Embryonic facial prominence (tissue), 1 donor: ENCODE measurements at regions not wholly inside any gene's neighbourhood (a gene's known extent, or its start where the extent isn't known, plus 50 kb on each side); places are given as distances from the start of the nearest gene placed in this dataset.

Source experiments
- DNase-seq: peaks from one replicate; pipeline ENCODE4 v3.0.0-alpha.2; 2016; ENCODE audit errors: extremely low spot score

DNA sequence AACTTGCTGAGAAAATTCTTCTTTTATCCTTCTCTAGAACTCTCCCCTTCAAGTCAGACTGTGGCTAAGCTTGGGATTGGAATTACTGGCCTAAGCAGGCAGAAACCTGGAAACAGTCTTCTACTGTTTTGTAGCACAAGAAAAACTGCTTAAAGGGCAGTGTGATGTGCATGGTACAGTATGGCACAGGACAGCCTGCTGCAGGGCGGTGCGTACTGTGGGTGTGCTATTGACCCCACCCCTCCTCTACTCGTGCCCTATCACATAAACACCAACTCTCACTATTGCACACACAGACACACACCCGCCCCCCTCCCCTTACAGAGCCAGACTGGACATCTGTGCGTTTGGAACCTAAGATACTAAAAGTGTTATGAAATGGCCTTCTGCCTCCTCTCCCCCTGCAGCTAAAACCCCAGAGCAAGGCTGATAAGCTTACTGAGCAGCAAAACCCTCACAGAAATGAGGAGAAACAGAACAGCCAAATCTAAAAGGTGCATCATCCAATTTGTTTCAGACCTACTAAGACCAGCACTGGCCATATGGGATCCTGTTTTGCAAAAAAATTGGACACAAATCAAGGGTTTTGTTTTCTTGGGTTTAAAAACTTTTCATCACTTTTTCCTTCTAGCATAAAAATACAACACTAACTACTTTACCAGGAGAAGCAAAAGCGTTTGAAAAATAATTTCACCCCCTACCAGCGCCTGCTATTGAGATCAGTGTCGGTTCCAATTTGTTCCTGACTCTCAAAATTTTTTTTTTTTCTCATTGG is 355.8 kb upstream of the LYPLAL1 start:
- DNase-seq = no peak

DNA sequence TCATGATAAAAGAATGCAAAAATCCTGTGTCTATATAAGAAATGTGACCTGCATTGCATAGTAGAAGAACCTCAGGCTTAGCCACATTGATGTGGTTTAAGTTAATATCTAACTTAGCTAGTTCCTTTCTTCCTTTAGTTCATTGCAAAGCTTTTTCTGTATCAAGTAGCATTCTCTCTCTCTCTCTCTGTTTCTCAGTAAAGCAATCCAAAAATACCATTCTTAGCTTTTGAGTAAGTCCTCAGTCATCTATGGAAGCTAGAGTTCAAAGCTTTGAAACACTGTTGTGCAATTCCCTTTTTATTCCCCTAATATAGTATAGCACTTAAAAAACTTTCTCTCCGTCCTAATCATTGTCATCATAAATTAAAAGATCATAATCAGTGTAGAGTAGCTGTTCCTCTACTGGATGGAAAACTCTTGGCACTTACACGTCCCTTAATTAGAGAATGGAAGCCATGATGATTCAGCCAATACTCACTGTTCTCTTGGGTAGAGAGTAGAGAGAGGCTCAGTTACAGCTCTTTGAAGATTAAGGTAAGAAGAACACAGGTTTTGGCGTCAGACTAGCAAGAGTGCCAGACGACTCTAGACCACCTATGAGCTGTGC is 350.3 kb upstream of the LYPLAL1 start:
- no peak for DNase-seq

DNA sequence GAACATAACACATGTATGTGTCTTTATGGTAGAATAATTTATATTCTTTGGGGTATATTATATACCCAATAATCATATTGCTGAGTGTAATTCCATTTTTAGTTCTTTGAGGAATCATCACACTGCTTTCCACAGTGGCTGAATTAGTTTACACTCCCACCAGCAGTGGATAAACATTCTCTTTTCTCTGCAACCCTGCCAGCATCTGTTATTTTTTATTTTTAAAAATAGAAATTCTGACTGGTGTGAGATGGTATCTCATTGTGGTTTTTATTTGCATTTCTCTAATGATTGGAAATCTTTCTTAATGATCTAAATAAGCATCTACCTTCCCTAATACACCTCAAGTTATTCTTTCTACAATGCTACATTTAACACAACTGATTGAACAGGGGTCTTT is 346.2 kb upstream of the LYPLAL1 start:
- DNase-seq = no peak

DNA sequence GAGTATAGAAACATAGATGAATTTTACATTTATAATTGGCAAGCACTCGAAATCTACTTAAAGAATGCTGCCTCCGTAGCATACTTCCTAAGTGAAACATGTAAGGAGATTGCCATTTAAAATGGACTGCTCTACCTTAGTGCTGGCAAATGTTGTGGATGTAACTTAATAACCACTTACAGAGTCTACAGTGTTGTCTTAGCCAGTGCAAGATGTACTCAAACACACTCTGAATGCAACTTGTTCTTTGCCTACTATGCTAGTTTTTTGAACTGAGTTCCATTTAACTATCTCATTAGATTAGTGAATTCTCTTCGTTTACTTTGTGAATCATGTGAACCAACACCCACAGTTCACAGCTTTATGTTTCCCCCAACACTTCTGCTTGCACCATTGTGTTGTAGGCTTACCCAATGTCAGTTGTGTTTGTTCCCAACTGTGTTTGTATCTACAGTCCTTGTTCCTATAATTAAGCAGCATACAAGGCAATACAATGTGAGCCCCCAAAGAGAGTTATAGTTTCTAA is 345.5 kb upstream of the LYPLAL1 start:
- DNase-seq = no peak

DNA sequence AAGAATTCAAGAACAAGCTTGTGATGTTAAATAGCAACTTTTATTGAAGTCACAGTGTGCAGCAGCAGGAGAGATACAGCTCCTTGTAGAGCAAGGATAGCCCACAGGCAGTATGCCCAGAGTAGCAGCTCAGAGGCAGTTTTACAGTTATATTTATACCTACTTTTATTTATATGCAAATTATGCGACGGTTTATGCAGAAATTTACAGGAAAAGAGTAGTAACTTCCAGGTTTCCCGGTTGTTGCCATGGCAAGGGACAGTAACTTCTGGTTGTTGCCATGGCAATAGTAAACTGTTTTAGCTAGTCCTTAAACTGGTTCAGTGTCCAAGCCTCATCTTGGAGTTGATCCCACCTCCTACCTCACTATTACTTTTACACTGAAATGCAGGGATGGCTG is 344.6 kb upstream of the LYPLAL1 start:
- DNase-seq = no peak

DNA sequence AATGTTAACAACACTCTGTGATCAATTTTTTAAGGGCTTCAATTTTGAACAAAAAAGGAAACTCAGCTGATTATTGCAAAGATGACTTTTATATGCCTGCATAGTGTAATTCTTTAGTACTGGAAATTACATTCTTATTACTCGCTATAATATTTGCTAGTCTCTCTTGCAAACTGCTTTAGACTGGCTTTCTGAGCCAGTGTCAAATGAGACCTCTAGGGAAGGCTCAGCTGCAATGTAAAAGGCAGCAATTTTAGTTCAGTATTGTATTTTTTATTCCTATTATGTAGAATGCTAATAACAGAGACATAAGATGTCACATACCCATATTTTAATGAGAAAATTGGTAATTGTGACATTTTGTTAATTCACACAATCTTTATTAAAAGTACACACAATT is 338.1 kb upstream of the LYPLAL1 start:
- DNase-seq = no peak

DNA sequence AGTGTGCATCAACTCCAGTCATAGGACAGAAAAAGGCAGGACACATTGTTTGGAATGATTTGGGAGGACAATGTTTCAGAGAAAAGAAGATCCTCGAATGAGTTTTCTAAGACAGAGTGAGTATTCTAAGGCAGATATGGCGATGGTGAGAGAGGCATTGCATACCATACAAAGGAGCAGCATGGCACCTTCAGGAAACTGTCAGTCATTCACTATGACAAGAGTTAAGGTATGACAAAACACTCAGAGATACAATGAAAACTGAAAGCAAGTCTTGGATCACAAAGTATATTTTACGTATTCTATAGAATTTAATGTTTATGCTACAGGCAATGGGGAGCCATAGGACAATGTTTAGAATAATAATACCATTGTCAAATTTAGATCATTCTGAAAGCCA is 337.4 kb upstream of the LYPLAL1 start:
- DNase-seq = no peak

DNA sequence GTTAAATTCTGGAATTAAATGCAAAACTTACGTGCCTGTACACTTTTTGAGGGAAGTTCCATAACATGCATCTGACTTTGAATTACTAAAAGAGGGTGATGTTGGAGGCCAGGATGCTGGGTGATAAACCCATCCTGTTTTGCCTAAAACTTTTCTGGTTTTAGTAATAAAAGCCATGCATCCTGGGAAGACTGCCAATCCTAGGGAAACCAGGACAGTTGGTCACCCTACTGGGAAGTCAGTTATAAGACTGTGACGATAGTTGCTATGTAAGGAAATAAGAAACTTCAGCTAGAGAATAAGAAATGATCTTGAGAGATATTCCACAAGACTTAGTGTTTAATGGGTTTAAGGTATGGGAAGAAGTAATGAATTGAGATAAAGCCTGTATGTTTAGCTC is 336.6 kb upstream of the LYPLAL1 start:
- DNase-seq = no peak

DNA sequence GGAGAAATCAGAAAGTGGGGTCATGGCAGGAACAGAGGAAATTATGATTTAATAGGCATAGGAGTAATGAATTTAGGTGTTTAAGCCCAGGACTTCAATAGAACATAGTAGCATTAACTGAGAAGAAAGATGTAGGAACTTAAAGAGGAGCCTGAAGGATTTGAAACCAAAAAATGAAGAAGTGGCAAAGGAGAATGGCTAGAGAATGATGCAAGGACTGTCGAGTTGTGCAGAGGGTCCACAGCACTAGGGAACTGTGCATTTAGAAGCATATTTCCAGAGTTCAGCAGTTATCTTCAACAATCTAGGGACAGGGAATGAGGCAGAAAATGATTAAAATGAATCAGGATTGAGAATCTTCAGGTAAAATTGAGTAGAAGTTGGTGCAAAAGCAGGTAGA is 328.1 kb upstream of the LYPLAL1 start:
- no peak for DNase-seq

DNA sequence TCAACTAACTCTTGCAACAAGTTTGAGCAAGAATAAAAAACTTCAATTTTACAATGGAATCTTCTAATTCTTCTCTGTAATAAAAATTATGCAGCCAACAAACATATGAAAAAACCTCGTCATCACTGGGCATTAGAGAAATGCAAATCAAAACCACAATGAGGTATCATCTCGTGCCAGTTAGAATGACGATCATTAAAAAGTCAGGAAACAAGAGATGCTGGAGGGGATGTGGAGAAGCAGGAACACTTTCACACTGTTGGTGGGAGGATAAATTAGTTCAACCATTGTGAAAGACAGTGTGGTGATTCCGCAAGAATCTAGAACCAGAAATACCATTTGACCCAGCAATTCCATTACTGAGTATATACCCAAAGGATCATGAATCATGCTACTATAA is 327.5 kb upstream of the LYPLAL1 start:
- no peak for DNase-seq

DNA sequence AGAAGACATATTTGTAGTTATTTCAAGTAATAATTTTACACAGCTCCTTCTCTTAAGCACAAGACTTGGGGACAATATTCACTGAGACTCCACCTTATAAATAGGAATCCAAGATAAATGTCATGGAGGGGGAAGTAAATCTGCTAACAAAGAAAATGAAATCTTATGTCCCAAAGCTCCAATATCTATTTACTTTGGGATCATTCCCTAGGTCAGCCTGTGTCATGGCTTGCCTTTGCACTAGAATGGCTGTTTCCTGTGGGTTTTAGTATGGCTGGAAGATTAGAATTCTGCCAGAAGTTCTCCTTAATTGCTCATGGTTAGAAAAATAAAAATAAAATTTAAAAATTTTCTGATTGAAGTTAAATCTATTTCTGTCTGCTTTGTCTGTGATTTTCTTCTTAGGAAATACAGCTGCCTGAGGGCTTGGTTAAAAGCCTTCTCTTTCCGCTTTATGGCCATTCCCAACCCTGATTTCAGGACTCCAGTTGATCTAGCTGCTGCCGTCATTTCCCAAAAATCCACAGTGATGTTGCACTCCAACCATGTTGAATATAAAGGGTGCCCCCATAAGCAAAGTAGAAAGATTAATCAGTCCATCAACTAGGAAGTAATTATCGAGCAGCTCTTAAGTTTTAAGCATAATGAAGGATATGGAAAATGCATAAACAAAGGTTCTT is 326.4 kb upstream of the LYPLAL1 start:
- no peak for DNase-seq

DNA sequence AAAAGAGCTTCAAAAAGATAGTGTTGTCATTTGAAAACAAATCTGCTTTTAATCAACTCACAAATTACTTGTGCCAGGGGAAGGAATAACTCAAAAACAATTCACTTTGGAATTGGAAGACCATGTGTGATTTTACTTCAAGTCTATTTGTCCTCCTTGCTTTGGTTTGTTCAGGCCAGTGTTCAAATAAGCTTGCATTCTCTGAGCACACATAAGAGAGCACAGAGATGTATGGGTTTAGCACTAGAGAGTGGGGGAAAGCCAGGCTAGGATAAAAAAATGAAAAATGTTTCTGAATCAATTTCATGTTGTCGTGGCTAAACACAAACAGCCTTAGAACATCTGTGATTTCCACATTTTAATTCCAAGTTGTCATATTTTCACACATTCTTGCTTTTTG is 325.7 kb upstream of the LYPLAL1 start:
- no peak for DNase-seq

DNA sequence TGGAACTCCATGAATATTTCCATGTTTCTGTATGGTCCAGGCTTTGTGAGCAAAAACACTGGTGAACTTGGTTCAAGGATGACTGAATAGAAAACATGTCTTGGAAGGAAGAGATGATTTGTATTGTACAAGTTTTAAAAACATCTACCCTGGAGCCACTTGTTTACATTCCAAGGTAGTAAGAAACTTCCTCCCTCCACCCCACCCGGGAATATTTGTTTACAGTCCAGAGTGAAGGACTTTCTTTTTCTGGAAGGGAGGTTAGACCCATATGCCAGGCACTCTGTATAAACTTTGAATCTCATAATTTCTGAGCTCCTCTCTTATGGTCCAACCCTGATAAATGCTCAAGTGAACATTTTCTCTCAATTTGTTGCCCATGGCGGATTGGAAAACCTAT is 323.3 kb upstream of the LYPLAL1 start:
- no peak for DNase-seq

DNA sequence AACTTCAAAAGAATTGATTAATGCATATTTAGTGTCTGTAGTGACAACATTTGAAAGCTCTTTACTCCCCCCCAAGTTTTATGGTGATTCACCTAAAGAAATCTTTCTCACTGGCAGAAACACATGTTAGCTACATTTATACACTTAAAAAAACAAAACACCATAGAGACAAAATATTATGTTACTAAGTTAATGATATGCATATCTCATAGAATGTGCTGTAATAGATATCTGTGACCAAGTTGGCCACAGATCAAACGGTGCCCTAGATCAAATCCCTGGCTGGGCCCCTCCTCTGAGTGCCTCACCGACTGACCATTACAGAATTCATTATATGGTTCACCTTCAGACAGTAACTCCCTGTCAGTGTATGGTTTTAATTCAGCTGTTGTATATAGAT is 322.1 kb upstream of the LYPLAL1 start:
- DNase-seq = no peak

DNA sequence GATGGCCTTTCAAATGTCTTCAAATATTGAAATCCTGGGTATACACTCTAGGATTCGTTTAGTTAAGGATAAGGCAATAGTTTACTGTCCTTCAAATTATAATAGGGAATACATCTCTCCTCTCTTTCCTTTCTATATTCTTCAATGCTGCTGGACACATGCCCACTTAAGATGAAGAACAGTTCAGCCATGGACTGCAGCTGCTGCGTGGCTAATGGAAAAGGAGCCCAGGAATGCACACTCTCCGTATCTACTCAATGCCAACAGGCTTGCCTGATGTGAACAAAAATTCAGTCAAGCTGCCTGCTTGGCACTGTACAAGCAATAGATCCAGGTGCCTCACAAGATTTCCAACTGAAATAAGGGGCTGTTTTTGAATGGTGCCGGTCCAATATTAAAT is 321.2 kb upstream of the LYPLAL1 start:
- no peak for DNase-seq

DNA sequence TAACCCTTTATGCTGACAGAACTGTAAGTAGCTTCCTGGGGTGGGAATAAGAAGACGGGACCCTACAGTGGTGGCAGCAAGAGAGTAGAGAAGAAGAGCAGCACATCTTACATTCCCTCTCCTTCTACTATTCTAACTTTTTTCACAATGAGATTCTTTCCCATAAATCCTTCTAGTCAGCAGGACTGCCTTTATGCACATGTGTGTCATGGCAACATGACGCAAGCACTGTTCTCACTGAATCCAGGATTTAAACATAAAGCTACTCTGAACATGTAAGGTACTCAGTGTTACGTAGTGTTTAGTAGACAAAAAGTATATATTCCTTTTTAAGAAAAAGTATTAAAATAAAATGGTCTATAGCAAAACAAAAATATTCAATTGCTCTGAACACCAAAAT is 309.7 kb upstream of the LYPLAL1 start:
- no peak for DNase-seq

DNA sequence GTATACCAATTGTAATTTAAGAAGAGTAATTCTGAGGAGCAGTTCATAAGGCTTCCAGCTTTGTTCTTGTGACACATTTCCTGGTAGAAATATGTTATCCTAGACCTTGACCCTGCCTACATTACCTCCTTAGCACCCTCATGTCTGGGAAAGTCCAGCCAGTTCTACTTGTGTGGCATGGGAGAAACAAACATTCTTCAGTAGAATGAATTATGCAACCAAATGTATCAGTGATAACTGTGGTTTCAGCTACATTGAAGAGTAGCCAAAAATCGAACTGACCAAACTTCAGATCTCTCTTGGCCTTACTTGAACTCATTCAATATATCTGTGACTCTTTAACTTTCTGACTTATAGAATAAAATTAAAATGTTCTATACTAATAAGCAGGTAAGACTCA is 308.1 kb upstream of the LYPLAL1 start:
- DNase-seq = no peak

DNA sequence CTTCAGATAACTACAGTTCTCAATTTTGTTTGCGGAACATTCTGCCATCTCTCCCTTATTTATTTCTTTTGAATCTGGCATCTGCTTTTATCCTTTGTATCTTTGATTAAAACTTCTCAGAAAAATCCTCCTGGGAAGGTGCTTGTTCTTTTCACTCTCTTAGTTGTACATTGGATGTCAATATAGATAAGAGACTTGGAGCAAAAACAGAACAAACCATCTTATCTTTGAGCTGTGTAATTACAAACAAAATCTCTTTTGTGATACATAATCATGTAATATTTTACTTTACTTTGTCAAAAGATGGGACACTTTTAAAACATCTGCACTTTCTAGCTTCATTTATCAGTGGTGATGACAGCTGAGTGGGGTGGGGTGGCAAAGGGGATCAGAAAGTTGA is 307.2 kb upstream of the LYPLAL1 start:
- no peak for DNase-seq

DNA sequence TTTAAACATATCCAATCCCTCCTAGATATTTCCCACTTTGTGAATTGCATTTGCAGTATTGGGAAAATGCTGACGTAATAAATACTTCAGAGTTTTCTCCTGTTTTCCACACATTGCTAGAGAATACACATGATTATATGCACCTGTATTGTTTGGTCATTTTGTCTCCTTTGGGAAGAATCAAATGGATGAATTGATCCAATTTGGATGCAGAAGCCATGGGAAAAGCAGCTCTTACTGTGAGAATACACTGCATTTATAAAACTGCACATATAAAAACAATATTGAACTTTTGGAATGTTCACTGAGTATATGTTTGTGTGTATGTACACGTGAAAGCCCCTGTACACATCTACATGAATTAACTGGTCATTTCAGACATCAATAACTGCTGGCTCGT is 306.6 kb upstream of the LYPLAL1 start:
- no peak for DNase-seq

DNA sequence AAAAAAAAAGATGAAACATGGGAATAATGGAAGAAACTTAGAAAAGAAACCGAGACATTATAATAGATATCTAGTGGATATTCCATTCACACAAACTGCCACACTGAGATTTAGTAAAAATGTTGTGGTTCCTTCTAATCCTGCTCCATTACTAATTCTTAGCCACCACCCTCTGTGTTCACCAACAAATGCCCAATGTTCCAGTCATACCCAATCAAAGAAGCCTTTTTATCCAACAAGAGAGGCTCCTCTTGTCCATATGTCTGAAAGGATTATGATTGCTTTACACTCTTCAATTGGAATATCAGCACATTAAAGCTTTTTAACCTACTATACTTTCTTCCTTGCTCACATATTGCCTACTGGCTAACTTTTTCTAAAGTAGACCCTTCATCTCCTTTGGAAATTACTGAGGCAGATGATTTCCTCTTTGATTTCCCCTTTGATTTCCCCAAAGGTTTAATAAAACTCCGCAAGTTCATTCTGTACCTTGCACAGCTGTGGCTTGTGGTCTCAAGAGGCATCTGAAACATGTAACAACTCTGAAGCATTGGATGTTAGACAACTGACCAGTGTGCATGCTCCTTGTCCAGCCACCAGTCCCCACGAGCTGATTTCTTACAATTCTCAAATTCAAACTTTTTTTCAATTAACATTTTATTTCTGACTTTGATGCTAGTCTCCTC is 305.6 kb upstream of the LYPLAL1 start:
- no peak for DNase-seq

DNA sequence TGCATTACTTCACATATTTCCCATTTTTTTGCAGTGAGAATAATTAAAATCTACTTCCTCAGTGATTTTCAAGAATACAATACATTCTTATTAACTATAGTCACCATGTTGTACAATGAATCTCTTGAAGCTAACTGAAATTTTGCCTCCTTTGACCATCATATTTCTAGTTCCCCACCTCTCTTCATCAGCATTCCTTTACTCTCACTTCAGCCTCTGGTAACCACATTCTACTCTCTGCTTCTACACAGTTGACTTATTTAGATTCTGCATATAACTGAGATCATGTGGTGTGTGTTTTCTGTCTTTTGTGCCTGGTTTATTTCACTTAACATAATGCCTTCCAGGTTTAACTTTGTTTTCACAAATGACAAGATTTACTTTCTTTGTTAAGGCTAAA is 304.4 kb upstream of the LYPLAL1 start:
- DNase-seq = no peak

DNA sequence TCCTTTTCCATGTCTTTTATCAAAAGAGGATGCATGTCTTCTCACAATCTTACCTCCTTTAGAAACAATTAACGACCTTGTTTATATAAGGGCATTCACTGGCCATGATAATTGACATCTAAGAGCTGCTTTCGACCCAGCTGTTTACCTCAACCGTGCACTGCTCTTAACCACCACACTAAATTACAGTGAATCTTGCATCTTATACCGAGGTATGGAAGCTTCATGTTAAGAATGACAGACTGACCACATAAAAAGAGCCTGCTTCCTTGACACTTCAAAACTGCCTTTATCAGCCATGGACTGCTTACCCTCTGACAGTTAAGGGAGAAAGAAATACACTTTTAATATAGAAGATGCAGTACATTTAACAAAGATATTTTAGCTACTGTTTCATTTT is 301.7 kb upstream of the LYPLAL1 start:
- no peak for DNase-seq
